Tibial nerve (tissue), 4 donors: ENCODE measurements at regions not wholly inside any gene's neighbourhood (a gene's known extent, or its start where the extent isn't known, plus 50 kb on each side); places are given as distances from the start of the nearest gene placed in this dataset.

Experiments
- DNase-seq, 2 donors: peaks; one replicate each; pipeline ENCODE4 v3.0.0-alpha.2; 2019; ENCODE audit warnings: low spot score in 2 of 2
- H3K27ac ChIP-seq, 4 donors: fragments of 200-600 bp; sonication (generic) in 3 of 4; one replicate each; pipeline ENCODE4 v1.5.1; 2017 to 2019; ENCODE audit warnings: mild to moderate bottlenecking in 1 of 4
- H3K27me3 ChIP-seq, 2 donors: fragments of 200-600 bp; sonication (generic) in 1 of 2; one replicate each; pipeline versions ENCODE4 v1.5.1 to v1.6.0; 2017 to 2019
- H3K36me3 ChIP-seq, 3 donors: fragments of 200-600 bp; sonication (generic); one replicate each; pipeline ENCODE4 v1.5.1; 2018 to 2019
- H3K4me1 ChIP-seq, 4 donors: fragments of 200-600 bp; sonication (generic) in 3 of 4; one replicate each; pipeline ENCODE4 v1.5.1; 2017 to 2019
- H3K4me3 ChIP-seq, 4 donors: fragments of 200-600 bp; sonication (generic) in 3 of 4; one replicate each; pipeline ENCODE4 v1.5.1; 2017 to 2019; ENCODE audit warnings: mild to moderate bottlenecking in 1 of 4, moderate library complexity in 1 of 4
- H3K9me3 ChIP-seq, 4 donors: fragments of 200-600 bp; sonication (generic) in 3 of 4; one replicate each; pipeline ENCODE4 v1.5.1; 2017 to 2019
- CTCF ChIP-seq, 5 experiments: fragments of 200-600 bp in 3 of 5; fragments of 450-650 bp in 2 of 5; sonication (generic) in 3 of 5; IDR thresholded peaks; one replicate each; pipeline ENCODE4 v1.5.1; 2016 to 2019; ENCODE audit warnings: antibody characterized with exemption in 5 of 5, mild to moderate bottlenecking in 3 of 5, moderate library complexity in 2 of 5
- EP300 ChIP-seq, 2 donors: sonication (generic); formaldehyde crosslinking; IDR thresholded peaks; one replicate each; pipeline ENCODE4 v1.6.1; 2017; ENCODE audit warnings: antibody characterized with exemption in 2 of 2, mild to moderate bottlenecking in 1 of 2
- POLR2A ChIP-seq, 2 donors: fragments of 450-650 bp; IDR thresholded peaks; one replicate each; pipeline ENCODE4 v1.6.1; 2017; ENCODE audit warnings: antibody characterized with exemption in 2 of 2, mild to moderate bottlenecking in 2 of 2, moderate library complexity in 2 of 2
- WGBS, 2 donors: methylation state at CpG; one replicate each; pipeline ENCODE4 v1.1.5; 2018; 5-methylcytosine and 5-hydroxymethylcytosine counted together

- Histone ChIP-seq H3K36me3 (no peaks in the 10 kb centered on the region), H3K4me3 (no peak overlapping the region), H3K4me1 (no peaks in the 10 kb centered on the region), H3K27me3 (no peaks in the 10 kb centered on the region), H3K9me3 (no peaks in the 10 kb centered on the region), H3K27ac (no peak overlapping the region)
- TF ChIP-seq EP300 (IDR thresholded peaks at IDR 0.05) (no peak), POLR2A (IDR thresholded peaks at IDR 0.05) (no peak), CTCF (IDR thresholded peaks at IDR 0.05) (no peak)
- WGBS, 2 donors, result 63 to 75% methylated on average over 1 of the region's 1 CpG
- no peak for DNase-seq
These were observed 504.8 kb downstream of the DIRAS2 start for GRCh38 chr9:90137801-90138200.

- DNase-seq, result no peak
- Histone ChIP-seq H3K36me3 (no peaks in the 10 kb centered on the region), H3K9me3 (no peaks in the 10 kb centered on the region), H3K27ac (no peak overlapping the region), H3K4me3 (no peak overlapping the region), H3K27me3 (no peaks in the 10 kb centered on the region), H3K4me1 (no peaks in the 10 kb centered on the region)
- 70 to 74% methylated on average over 6 to 7 of the region's 7 CpGs for WGBS, 2 donors
- TF ChIP-seq POLR2A (IDR thresholded peaks at IDR 0.05) (no peak), EP300 (IDR thresholded peaks at IDR 0.05) (no peak), CTCF (IDR thresholded peaks at IDR 0.05) (no peak)
These were observed 502.3 kb downstream of the DIRAS2 start for GRCh38 chr9:90140131-90140818.

- no peaks in the 10 kb centered on the region for H3K27me3 ChIP-seq
These were observed 500.9 kb downstream of the DIRAS2 start for GRCh38 chr9:90141723-90142122.

GRCh38 chr9:90142580-90142979 is 500.0 kb downstream of the DIRAS2 start:
- peak; percentile 21 to 68 for DNase-seq
- 14 to 16% methylated on average over 5 of the region's 5 CpGs for WGBS, 2 donors
- Histone ChIP-seq H3K4me1 (no peaks in the 10 kb centered on the region), H3K27me3 (no peaks in the 10 kb centered on the region), H3K36me3 (no peaks in the 10 kb centered on the region), H3K4me3 (no peak overlapping the region), H3K27ac (no peak overlapping the region), H3K9me3 (peaks cover 0 to 3% (median 0%) of the 10 kb centered on the region in 4 donors)
- TF ChIP-seq CTCF (IDR thresholded peaks at IDR 0.05) (peak; percentile 18 to 55 (median 47)), EP300 (IDR thresholded peaks at IDR 0.05) (no peak)

More at GRCh38 chr9:90141723-90142122, 500.9 kb downstream of the DIRAS2 start:
- no peak overlapping the region for H3K27ac ChIP-seq
- 31 to 34% methylated on average over 5 of the region's 5 CpGs for WGBS, 2 donors
- no peaks in the 10 kb centered on the region for H3K36me3 ChIP-seq
- no peaks in the 10 kb centered on the region for H3K9me3 ChIP-seq
- H3K4me3 ChIP-seq, result no peak overlapping the region
- TF ChIP-seq CTCF (IDR thresholded peaks at IDR 0.05) (peak in 3 of 5 experiments; percentile 16 to 43 (median 32)), EP300 (IDR thresholded peaks at IDR 0.05) (no peak)
- no peak for DNase-seq
- no peaks in the 10 kb centered on the region for H3K4me1 ChIP-seq

GRCh38 chr9:90147426-90147825 is 495.2 kb downstream of the DIRAS2 start:
- H3K27me3 ChIP-seq, result no peaks in the 10 kb centered on the region
- no peak for DNase-seq
- no peak overlapping the region for H3K4me3 ChIP-seq
- no peak overlapping the region for H3K27ac ChIP-seq
- peaks cover 0 to 3% (median 0%) of the 10 kb centered on the region in 4 donors for H3K9me3 ChIP-seq
- TF ChIP-seq EP300 (IDR thresholded peaks at IDR 0.05) (no peak), CTCF (IDR thresholded peaks at IDR 0.05) (no peak), POLR2A (IDR thresholded peaks at IDR 0.05) (no peak)
- H3K4me1 ChIP-seq, result no peaks in the 10 kb centered on the region
- H3K36me3 ChIP-seq, result no peaks in the 10 kb centered on the region
- WGBS, 2 donors, result 43 to 47% methylated on average over 3 of the region's 3 CpGs
